ENCODE measurements at regions not wholly inside any gene's neighbourhood (a gene's known extent, or its start where the extent isn't known, plus 50 kb on each side); places are given as distances from the start of the nearest gene placed in this dataset.

GRCh38 chr5:125014202-125014601 is 267.8 kb upstream of the ZNF608 start:
- DNase-seq: no peak

- DNase-seq: no peak
These were observed 271.4 kb upstream of the ZNF608 start for GRCh38 chr5:125017796-125018195.

- no peak for DNase-seq
These were observed 277.2 kb upstream of the ZNF608 start for GRCh38 chr5:125023673-125024072.

- DNase-seq: no peak
These were observed 280.7 kb upstream of the ZNF608 start for GRCh38 chr5:125026867-125027731.

- no peak for DNase-seq
These were observed 285.8 kb upstream of the ZNF608 start for GRCh38 chr5:125032286-125032685.

DNA sequence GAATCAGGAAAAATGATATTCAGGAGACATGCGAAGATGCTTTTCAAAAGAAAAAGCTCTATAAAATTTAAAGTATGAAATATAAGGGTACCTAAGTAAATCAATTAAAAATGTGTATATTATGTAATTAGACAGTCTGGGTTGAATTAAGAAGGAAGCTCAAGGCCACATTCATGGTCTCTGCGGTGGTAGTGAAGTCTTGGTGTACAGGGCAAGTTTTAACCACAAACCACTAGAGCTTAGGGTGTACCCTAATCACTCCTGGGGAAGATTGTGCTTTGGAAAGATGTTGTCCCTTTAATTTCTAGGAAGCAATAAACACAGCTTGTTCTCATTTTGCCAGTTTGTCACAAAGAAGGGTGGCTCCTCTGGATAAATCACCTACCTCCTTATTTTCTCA is 287.2 kb upstream of the ZNF608 start:
- DNase-seq: no peak

DNA sequence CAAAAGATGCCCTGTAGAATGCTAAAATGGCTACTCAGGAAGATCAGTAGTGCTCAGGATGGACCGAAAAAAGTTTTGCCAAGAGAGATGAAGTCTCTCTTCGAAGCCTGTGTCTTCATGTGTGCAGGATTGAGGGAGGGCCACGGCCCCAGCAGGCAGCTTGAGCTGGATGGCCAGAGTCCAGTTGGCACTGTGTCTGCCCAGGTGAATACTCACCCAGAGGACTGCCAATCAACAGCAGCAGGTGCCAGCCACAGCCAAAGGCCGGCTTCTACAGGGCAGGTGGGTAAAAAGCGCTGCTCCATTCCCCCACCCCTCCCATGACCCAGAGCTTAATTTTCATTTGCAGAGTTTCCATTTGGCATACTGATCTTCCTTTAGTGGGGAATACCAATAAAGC is 287.9 kb upstream of the ZNF608 start:
- no peak for DNase-seq

DNA sequence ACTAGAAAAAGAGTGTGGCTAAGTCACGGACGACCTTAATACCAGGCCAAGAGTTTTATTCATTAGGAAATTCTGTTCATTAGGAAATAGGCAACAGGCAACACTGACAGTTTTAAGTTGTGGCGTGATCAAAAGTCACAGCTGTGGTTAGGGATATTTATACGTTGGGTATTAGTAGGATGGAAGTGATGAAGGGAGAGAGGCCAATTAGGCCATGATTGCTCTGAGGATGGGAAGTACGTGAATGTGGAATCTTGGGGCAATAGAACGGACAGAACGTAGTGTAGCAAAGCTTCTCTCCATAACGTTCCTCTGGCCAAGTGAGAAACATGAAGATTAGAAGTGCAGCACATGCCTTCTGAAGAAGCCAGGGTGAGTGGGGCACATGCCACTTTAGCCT is 290.1 kb upstream of the ZNF608 start:
- DNase-seq: no peak

- no peak for DNase-seq
These were observed 290.6 kb upstream of the ZNF608 start for GRCh38 chr5:125037020-125037419.

GRCh38 chr5:125037530-125037929 is 291.1 kb upstream of the ZNF608 start:
- no peak for DNase-seq

DNA sequence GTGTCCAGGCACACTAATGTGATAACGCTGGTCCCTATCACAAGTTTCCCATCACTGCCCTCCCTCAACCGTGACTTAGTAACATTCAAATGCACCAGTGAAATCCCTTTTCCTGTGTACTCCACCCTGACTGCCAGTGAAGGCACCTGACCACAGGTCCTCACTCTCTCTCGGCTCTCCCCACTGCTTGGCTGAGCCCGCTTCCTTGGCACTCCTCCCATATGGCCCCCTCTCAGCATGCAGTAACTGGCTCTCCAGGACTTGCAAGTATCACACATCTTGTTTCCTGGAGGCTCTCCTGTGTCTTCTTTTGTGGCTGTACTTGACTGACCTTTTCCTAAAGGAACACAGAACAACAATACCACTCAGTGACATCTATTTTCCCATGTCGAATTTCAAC is 292.0 kb upstream of the ZNF608 start:
- DNase-seq: no peak

DNA sequence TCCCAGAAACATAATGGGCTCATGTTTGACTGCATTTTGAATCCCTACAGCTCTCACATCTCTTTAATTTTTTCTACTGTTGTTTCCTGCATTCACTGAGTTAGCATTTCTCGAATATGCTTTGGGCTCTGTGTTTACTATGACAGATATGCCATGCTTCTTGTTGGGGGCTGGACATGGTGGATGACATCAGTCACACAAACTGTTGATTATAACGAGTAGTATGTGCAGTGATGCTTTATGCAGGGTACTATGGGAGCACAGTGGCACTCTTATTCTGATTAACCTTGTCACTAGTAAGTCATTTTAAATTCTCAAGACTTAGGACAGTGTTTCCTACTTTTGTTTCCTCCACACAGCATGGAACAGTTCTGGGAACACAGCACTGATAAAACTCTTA is 295.4 kb upstream of the ZNF608 start:
- no peak for DNase-seq

- no peak for DNase-seq
These were observed 295.9 kb upstream of the ZNF608 start for GRCh38 chr5:125042261-125042890.

DNA sequence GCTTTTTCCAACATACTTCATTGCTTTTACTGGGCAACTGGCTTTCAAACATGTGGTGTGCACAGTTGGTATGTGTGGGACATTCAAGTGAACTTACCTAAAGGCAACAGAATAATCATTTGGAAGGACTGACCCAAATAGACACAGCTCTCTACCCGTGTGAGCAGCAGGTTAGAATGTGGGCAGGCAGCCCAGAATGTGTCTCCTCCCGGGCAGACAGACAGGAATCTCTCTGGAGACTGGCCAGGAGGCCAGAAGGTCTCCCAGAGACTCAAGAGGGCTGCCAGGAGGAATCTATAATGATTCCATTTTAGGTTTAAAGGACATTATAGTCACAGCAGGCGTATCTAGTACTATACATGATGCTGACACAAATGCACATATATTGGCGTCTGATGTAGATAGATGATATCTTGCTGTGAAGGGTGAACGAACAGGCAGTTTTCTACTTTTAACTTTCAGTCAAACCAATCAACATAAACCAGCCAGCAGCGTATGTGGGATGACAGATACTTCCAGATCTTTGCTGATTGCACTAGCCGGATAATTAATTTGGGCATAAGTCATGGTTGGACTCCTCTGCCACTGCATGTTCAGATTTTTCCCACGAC is 297.4 kb upstream of the ZNF608 start:
- DNase-seq: peak; percentile 83

DNA sequence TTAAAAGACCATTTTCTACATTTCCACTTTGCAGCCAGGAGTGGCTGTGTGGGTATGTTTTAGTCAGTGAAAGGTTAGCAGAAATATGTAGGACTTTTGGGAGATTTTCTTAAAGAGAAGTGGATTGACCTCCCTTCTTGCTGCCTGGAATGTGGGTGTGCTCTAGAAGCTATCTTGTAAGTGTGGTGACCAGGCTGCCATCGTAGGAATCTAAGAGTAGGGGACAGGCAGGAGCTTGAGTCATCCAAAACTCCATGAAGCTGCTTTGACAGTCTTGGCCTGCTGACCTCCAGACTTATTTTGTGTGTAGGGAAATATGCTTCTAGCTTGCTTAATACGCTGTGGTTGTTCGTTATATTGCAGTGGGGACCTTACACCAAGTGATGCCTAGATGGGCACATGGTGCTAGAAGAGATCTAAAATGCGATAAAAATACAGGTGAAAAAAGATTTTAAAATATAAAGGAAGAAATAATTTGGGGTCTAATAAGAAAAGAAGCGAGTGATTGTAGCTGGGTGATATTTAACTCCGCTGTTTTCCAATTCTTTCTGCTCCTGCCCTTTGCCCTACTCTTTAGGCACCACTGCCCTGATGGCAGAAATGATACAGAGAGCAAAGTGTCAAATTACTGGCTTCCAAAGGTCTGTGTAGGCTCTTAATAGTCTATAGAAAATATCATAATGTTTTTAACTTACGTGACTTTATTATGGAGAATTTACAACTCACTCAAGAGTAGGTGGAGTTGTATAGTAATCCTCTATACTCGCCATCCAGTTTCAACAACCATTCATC is 298.2 kb upstream of the ZNF608 start:
- no peak for DNase-seq

GRCh38 chr5:125045646-125046045 is 299.2 kb upstream of the ZNF608 start:
- DNase-seq: no peak

DNA sequence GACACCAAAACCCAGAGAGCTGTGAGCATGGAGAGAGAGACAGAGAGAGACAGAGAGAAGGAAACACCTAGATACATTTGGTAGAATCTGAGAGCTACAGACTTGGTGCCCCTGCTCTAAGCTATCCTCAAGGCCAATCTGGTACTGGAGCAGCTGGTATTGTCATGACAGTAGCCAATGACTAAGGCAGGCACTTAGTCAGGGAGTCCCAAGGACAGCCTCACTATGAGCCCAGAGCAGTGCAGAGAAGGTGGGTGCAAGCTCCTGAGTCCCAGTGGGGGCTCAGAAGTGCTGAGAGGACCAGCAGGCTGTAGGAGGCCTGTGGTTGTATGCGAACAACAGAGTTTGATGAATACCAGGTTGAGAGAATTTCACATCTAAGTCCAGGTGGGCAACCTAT is 300.4 kb upstream of the ZNF608 start:
- DNase-seq: no peak

GRCh38 chr5:125047871-125048270 is 301.4 kb upstream of the ZNF608 start:
- no peak for DNase-seq

- DNase-seq: no peak
These were observed 303.6 kb upstream of the ZNF608 start for GRCh38 chr5:125049721-125050702.

DNA sequence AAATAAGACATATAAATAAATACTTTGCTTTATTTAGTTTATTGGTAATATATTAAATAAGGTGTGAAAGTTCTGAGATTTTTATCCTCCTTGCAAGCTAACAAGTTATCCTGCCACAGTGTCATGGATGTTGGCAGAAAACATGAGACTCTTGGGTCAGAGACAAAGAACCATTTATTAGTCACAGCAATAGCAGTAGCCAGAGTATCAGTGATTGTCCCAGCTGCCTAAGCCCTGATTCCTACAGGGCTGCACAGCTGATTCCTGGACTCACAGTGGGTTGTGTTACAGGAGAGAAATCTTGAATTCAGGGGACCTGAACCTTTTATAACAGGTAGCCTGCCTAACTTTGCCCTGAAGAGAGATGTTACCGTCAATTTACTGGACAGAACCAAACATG is 304.5 kb upstream of the ZNF608 start:
- no peak for DNase-seq

GRCh38 chr5:125052584-125052983 is 306.1 kb upstream of the ZNF608 start:
- no peak for DNase-seq

DNA sequence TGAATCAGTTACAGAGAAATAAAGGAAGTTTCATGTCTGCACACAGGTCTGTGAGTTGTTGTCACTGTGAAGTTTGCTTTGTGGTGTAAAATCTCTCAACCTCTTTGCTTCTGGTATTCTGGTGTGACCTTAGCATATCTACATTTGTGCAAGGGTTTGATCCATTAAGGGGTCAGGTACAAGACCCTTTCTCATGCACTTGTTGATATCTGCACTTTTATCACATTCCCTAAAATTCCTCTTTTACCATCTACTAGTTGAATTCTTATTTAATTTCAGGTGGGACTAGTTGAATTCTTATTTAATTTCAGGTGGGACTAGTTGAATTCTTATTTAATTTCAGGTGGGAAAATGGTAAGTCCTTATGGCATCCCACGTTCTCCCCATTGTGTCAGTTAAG is 306.7 kb upstream of the ZNF608 start:
- DNase-seq: no peak

Data from NCI-H2081 treated with DMSO at 0.1 percent for 48 hours (cell line).